ENCODE measurements at regions not wholly inside any gene's neighbourhood (a gene's known extent, or its start where the extent isn't known, plus 50 kb on each side); places are given as distances from the start of the nearest gene placed in this dataset.

GRCh38 chr20:63056236-63057170 is 49.7 kb upstream of the BHLHE23 start:
- peak; percentile 24 for DNase-seq (ENCODE audit: low spot score)
